ENCODE measurements at regions not wholly inside any gene's neighbourhood (a gene's known extent, or its start where the extent isn't known, plus 50 kb on each side); places are given as distances from the start of the nearest gene placed in this dataset.

- H3K27ac Mint-ChIP-seq (ENCODE audit: unreplicated experiment), result no peak overlapping the region
- H3K36me3 Mint-ChIP-seq (ENCODE audit: low read depth), result no peaks in the 10 kb centered on the region
- TF ChIP-seq, protein P1, sequence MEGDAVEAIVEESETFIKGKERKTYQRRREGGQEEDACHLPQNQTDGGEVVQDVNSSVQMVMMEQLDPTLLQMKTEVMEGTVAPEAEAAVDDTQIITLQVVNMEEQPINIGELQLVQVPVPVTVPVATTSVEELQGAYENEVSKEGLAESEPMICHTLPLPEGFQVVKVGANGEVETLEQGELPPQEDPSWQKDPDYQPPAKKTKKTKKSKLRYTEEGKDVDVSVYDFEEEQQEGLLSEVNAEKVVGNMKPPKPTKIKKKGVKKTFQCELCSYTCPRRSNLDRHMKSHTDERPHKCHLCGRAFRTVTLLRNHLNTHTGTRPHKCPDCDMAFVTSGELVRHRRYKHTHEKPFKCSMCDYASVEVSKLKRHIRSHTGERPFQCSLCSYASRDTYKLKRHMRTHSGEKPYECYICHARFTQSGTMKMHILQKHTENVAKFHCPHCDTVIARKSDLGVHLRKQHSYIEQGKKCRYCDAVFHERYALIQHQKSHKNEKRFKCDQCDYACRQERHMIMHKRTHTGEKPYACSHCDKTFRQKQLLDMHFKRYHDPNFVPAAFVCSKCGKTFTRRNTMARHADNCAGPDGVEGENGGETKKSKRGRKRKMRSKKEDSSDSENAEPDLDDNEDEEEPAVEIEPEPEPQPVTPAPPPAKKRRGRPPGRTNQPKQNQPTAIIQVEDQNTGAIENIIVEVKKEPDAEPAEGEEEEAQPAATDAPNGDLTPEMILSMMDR (conservative IDR thresholded peaks at IDR 0.05), result no peak
- no peaks in the 10 kb centered on the region for H3K27me3 Mint-ChIP-seq (ENCODE audit: low read depth)
- no peak for DNase-seq (ENCODE audit: low read depth, low spot score)
- no peaks in the 10 kb centered on the region for H3K9me3 Mint-ChIP-seq
- H3K4me3 Mint-ChIP-seq, result no peak overlapping the region
- H3K4me1 Mint-ChIP-seq, result no peaks in the 10 kb centered on the region
These were observed 74.5 kb upstream of the NT5C1B start for GRCh38 chr2:18663861-18664260.

DNA sequence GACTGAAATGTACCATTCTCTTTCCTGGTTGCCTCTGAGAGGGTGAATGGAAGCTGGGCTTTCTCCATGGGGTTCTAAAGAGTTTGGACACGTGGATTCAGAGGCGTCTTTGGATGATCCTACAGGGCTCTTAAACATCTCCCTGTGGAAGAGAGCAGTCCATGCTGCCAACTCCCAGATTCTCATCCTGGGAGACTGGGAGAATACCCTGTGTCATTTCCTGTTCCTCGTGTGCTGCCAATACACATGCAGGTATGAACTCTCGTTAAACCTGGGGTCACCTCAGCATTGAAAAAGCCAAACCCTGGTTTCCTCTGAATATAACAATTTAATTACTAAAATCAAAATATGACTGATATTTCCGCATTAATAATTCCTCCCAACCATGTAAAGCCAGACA lies 73.3 kb upstream of the NT5C1B start:
- no peak overlapping the region for H3K4me3 Mint-ChIP-seq
- no peaks in the 10 kb centered on the region for H3K9me3 Mint-ChIP-seq
- no peaks in the 10 kb centered on the region for H3K4me1 Mint-ChIP-seq
- no peak for DNase-seq (ENCODE audit: low read depth, low spot score)
- H3K27ac Mint-ChIP-seq (ENCODE audit: unreplicated experiment), result no peak overlapping the region
- TF ChIP-seq, protein P1 (conservative IDR thresholded peaks at IDR 0.05), result no peak
- H3K36me3 Mint-ChIP-seq (ENCODE audit: low read depth), result no peaks in the 10 kb centered on the region
- peaks cover 3% of the 10 kb centered on the region for H3K27me3 Mint-ChIP-seq (ENCODE audit: low read depth)

- Mint-ChIP-seq H3K9me3 (no peaks in the 10 kb centered on the region), H3K36me3 (ENCODE audit: low read depth) (no peaks in the 10 kb centered on the region), H3K4me3 (no peak overlapping the region), H3K27me3 (ENCODE audit: low read depth) (peaks cover 3% of the 10 kb centered on the region), H3K4me1 (no peaks in the 10 kb centered on the region), H3K27ac (ENCODE audit: unreplicated experiment) (no peak overlapping the region)
- DNase-seq (ENCODE audit: low read depth, low spot score), result no peak
- TF ChIP-seq, protein P1 (conservative IDR thresholded peaks at IDR 0.05), result no peak
These were observed 70.5 kb upstream of the NT5C1B start for GRCh38 chr2:18659915-18660314.

GRCh38 chr2:18656048-18656447 lies 66.7 kb upstream of the NT5C1B start:
- Mint-ChIP-seq H3K4me3 (no peak overlapping the region), H3K9me3 (no peaks in the 10 kb centered on the region), H3K4me1 (no peaks in the 10 kb centered on the region), H3K27me3 (ENCODE audit: low read depth) (peaks cover 3% of the 10 kb centered on the region), H3K36me3 (ENCODE audit: low read depth) (no peaks in the 10 kb centered on the region), H3K27ac (ENCODE audit: unreplicated experiment) (no peak overlapping the region)
- TF ChIP-seq, protein P1 (conservative IDR thresholded peaks at IDR 0.05), result no peak
- no peak for DNase-seq (ENCODE audit: low read depth, low spot score)

DNA sequence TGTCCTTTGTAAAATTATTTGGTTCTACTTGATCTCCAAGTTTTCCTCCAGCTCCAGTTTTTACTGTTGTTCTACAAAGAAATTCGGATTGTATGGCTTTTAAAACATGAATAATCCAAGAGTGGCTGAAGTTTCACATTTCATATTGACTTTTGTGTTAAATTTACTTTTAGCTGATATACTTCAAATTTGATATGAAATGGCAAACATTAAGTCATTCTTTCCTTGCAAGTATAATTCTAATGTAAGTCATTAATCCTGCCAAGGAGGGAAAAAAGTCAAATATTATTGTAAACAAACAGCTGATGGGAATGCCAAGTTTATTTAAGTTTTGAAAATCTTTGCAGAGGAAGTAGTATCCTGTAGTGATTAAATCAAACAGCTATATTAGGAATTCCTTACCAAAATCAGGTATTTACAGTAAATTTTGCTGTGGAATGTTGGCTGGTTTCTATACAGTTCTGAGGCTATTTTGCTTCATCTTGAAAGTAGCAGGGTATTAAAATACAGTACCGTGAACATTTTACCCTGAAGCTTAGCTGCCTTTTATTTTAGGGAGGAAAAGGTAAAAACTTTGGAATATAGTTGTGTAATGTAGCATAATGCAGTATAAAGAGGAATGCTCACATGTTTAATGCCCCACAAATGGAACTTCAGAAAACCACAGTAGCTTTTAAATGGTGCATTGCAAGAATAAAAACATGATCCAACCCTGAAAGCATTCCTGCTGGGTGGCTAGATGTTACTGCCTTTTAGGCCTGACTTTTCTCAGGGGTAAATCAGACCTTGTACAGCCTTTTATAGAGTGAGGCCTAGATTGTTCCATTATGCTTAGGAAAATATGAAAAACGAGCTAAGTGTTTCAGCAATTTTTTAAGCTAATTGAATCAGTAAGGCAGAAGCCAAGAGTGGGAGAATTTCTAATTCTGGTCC lies 62.7 kb upstream of the NT5C1B start:
- H3K27me3 Mint-ChIP-seq (ENCODE audit: low read depth), result no peaks in the 10 kb centered on the region
- H3K36me3 Mint-ChIP-seq (ENCODE audit: low read depth), result no peaks in the 10 kb centered on the region
- TF ChIP-seq, protein P1 (conservative IDR thresholded peaks at IDR 0.05), result no peak
- H3K4me1 Mint-ChIP-seq, result no peaks in the 10 kb centered on the region
- H3K4me3 Mint-ChIP-seq, result no peak overlapping the region
- DNase-seq (ENCODE audit: low read depth, low spot score), result no peak
- no peaks in the 10 kb centered on the region for H3K9me3 Mint-ChIP-seq
- H3K27ac Mint-ChIP-seq (ENCODE audit: unreplicated experiment), result no peak overlapping the region

Measured in neural crest cell (in vitro differentiated cells).